ENCODE measurements at regions not wholly inside any gene's neighbourhood (a gene's known extent, or its start where the extent isn't known, plus 50 kb on each side); places are given as distances from the start of the nearest gene placed in this dataset.
A peak's percentile ranks its signal among the peaks of the same experiment; 100 is the strongest.

DNA sequence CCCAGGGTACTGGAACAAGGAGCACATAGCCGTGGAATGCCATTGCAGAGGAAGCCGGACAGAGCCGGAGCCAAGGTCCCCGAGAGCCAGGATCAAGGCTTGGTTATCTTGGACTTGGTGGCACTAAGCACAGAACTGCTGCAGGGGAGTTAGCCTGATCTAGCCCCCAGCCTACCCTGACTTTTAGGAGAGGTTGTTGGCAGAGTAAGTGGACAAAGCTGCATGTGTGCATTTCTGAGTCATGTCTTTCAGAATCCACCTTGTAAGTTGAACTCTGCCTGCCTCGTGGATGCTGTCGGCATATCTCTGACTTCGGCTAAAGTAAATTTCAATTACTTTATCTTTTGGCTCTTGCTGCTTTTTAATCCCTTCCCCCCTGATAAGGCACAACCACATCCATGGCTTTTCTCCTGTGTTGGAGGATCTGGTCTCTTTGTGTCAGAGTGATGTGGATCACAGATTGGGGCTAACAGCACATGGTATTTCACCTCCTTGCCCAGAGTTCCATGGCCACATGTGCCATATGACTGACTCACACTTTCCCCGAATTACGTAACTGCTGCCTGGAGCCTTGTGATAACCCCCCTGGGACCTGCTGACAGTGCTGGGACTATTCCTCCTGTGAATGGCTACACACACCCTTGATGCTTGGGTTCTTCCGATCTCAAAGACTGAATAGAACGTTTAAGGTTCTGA, 240.3 kb downstream of the EMP1 start:
- no peak overlapping the region for H4K91ac ChIP-seq (ENCODE audit: low read depth, low read length)

DNA sequence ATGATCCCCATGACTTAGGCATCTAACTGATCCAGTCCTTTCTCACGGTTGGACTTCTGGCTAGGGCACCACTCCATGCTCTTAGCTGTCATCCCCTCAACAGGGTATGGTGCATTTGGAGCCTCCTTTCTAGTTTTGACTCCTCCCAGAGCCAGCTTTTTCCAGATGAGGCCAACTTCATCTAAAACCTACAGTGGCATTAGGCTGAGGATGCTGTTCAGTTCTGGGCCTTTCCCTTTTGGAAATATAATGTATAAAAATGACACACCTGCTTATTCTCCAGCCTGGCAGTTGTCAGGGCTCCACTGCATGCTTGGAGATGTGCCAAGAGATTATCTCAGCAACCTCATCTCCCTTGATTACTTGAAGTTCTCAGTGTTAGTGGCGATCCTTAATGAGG, 239.7 kb downstream of the EMP1 start:
- H3K18ac ChIP-seq (ENCODE audit: low read length), result no peak overlapping the region
- no peaks in the 10 kb centered on the region for H3K79me1 ChIP-seq (ENCODE audit: low read length)
- no peak overlapping the region for H2BK120ac ChIP-seq (ENCODE audit: insufficient read depth, low read length, poor library complexity)
- no peak overlapping the region for H2AFZ ChIP-seq (ENCODE audit: insufficient read depth, low read length, poor library complexity)
- no peak overlapping the region for H3K23ac ChIP-seq (ENCODE audit: low read length)
- H4K12ac ChIP-seq (ENCODE audit: low read depth, low read length), result no peak overlapping the region
- H4K91ac ChIP-seq (ENCODE audit: low read depth, low read length), result no peak overlapping the region
- H3K4me2 ChIP-seq (ENCODE audit: low read length), result no peak overlapping the region
- H3K9me3 ChIP-seq (ENCODE audit: insufficient read depth, low read depth, low read length), result peaks cover 2% of the 10 kb centered on the region
- H3K4ac ChIP-seq (ENCODE audit: low read depth, low read length), result no peak overlapping the region
- no peak overlapping the region for H4K8ac ChIP-seq (ENCODE audit: low read depth, low read length)
- WGBS (ENCODE audit: extremely low coverage, insufficient coverage, insufficient read length), result no CpG with 5 or more reads among the region's 2 CpGs
- H3K4me3 ChIP-seq (ENCODE audit: low read depth, low read length), result no peak overlapping the region
- DNase-seq, result no peak
- no peaks in the 10 kb centered on the region for H3K4me1 ChIP-seq (ENCODE audit: control insufficient read depth in 1 of 2, insufficient read depth in 2 of 2, low read length in 2 of 2)
- no peaks in the 10 kb centered on the region for H3K79me2 ChIP-seq (ENCODE audit: control insufficient read depth, insufficient read depth, low read length, poor library complexity)
- no peak overlapping the region for H2BK12ac ChIP-seq (ENCODE audit: low read length)
- H3K9ac ChIP-seq (ENCODE audit: low read length), result no peak overlapping the region
- H2AK5ac ChIP-seq (ENCODE audit: low read length), result no peak overlapping the region
- H2BK5ac ChIP-seq (ENCODE audit: low read depth, low read length, poor library complexity), result no peak overlapping the region
- no peaks in the 10 kb centered on the region for H3K36me3 ChIP-seq (ENCODE audit: control insufficient read depth in 1 of 2, insufficient read depth in 2 of 2, low read length in 2 of 2)
- no peaks in the 10 kb centered on the region for H3K27me3 ChIP-seq (ENCODE audit: insufficient read depth, low read length)
- no peak overlapping the region for H3K27ac ChIP-seq (ENCODE audit: low read depth, low read length)
- no peak overlapping the region for H3K14ac ChIP-seq (ENCODE audit: low read length)

More for the DNA sequence above, 240.3 kb downstream of the EMP1 start:
- peaks cover 2% of the 10 kb centered on the region for H3K9me3 ChIP-seq (ENCODE audit: insufficient read depth, low read depth, low read length)
- H3K79me1 ChIP-seq (ENCODE audit: low read length), result no peaks in the 10 kb centered on the region
- H3K36me3 ChIP-seq (ENCODE audit: control insufficient read depth in 1 of 2, insufficient read depth in 2 of 2, low read length in 2 of 2), result no peaks in the 10 kb centered on the region
- H3K4me1 ChIP-seq (ENCODE audit: control insufficient read depth in 1 of 2, insufficient read depth in 2 of 2, low read length in 2 of 2), result no peaks in the 10 kb centered on the region
- no peak overlapping the region for H2AFZ ChIP-seq (ENCODE audit: insufficient read depth, low read length, poor library complexity)
- no peak overlapping the region for H2BK120ac ChIP-seq (ENCODE audit: insufficient read depth, low read length, poor library complexity)
- no peak overlapping the region for H3K4ac ChIP-seq (ENCODE audit: low read depth, low read length)
- H3K27ac ChIP-seq (ENCODE audit: low read depth, low read length), result no peak overlapping the region
- no peak overlapping the region for H4K12ac ChIP-seq (ENCODE audit: low read depth, low read length)
- no peak overlapping the region for H3K4me2 ChIP-seq (ENCODE audit: low read length)
- H3K27me3 ChIP-seq (ENCODE audit: insufficient read depth, low read length), result no peaks in the 10 kb centered on the region
- H3K23ac ChIP-seq (ENCODE audit: low read length), result no peak overlapping the region
- H3K79me2 ChIP-seq (ENCODE audit: control insufficient read depth, insufficient read depth, low read length, poor library complexity), result no peaks in the 10 kb centered on the region
- WGBS (ENCODE audit: extremely low coverage, insufficient coverage, insufficient read length), result no CpG with 5 or more reads among the region's 11 CpGs
- H4K8ac ChIP-seq (ENCODE audit: low read depth, low read length), result no peak overlapping the region
- H2BK12ac ChIP-seq (ENCODE audit: low read length), result no peak overlapping the region
- no peak overlapping the region for H3K9ac ChIP-seq (ENCODE audit: low read length)
- no peak overlapping the region for H3K18ac ChIP-seq (ENCODE audit: low read length)
- H2BK5ac ChIP-seq (ENCODE audit: low read depth, low read length, poor library complexity), result no peak overlapping the region
- no peak overlapping the region for H3K4me3 ChIP-seq (ENCODE audit: low read depth, low read length)
- peak in 1 of 2 donors; percentile 2 for DNase-seq
- no peak overlapping the region for H2AK5ac ChIP-seq (ENCODE audit: low read length)
- H3K14ac ChIP-seq (ENCODE audit: low read length), result no peak overlapping the region

DNA sequence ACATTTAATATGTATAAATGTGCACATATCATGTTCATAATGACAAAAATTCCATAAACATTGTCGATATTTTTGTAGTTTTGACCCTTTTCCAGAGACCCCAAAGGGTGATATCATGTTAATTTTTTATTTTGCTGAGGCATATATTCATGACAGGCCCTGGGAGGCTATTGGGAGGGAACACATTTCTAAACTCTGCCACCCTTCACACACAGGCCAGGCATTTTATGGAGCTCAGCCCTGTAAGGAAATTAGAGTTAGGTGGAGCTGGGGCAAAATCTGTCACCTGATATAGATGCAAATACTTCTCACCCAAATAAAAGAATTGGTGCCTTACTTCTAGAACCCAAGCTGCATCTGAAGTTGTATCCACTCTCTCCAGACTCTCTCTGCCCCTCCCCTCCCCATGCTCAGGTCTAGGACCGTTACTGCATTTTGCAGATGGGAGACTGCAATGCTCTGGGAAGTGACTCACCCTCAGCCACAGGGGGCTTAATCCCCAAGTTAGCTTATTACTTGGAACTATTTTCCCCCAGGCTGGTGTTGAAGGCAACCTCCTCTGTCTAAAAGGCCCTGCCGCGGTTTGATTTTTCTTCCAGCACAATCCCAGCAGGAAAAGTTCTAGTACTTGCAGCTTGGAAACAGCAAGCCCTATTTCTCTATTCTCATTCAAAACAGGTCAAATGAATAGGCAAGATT, 238.9 kb downstream of the EMP1 start:
- H3K27ac ChIP-seq (ENCODE audit: low read depth, low read length), result no peak overlapping the region
- H2BK120ac ChIP-seq (ENCODE audit: insufficient read depth, low read length, poor library complexity), result no peak overlapping the region
- no peaks in the 10 kb centered on the region for H3K79me1 ChIP-seq (ENCODE audit: low read length)
- H3K4me3 ChIP-seq (ENCODE audit: low read depth, low read length), result no peak overlapping the region
- no peak overlapping the region for H2AFZ ChIP-seq (ENCODE audit: insufficient read depth, low read length, poor library complexity)
- no peaks in the 10 kb centered on the region for H3K79me2 ChIP-seq (ENCODE audit: control insufficient read depth, insufficient read depth, low read length, poor library complexity)
- no peak overlapping the region for H3K4ac ChIP-seq (ENCODE audit: low read depth, low read length)
- H3K4me1 ChIP-seq (ENCODE audit: control insufficient read depth in 1 of 2, insufficient read depth in 2 of 2, low read length in 2 of 2), result no peaks in the 10 kb centered on the region
- H2BK12ac ChIP-seq (ENCODE audit: low read length), result no peak overlapping the region
- no peak overlapping the region for H3K4me2 ChIP-seq (ENCODE audit: low read length)
- DNase-seq, result no peak
- no peak overlapping the region for H4K91ac ChIP-seq (ENCODE audit: low read depth, low read length)
- no peak overlapping the region for H2AK5ac ChIP-seq (ENCODE audit: low read length)
- H3K27me3 ChIP-seq (ENCODE audit: insufficient read depth, low read length), result no peaks in the 10 kb centered on the region
- WGBS (ENCODE audit: extremely low coverage, insufficient coverage, insufficient read length), result no CpG with 5 or more reads among the region's 4 CpGs
- no peak overlapping the region for H4K12ac ChIP-seq (ENCODE audit: low read depth, low read length)
- H3K9ac ChIP-seq (ENCODE audit: low read length), result no peak overlapping the region
- H3K14ac ChIP-seq (ENCODE audit: low read length), result no peak overlapping the region
- no peak overlapping the region for H4K8ac ChIP-seq (ENCODE audit: low read depth, low read length)
- H3K18ac ChIP-seq (ENCODE audit: low read length), result no peak overlapping the region
- H3K23ac ChIP-seq (ENCODE audit: low read length), result no peak overlapping the region
- no peaks in the 10 kb centered on the region for H3K36me3 ChIP-seq (ENCODE audit: control insufficient read depth in 1 of 2, insufficient read depth in 2 of 2, low read length in 2 of 2)
- peaks cover 2% of the 10 kb centered on the region for H3K9me3 ChIP-seq (ENCODE audit: insufficient read depth, low read depth, low read length)
- no peak overlapping the region for H2BK5ac ChIP-seq (ENCODE audit: low read depth, low read length, poor library complexity)

DNA sequence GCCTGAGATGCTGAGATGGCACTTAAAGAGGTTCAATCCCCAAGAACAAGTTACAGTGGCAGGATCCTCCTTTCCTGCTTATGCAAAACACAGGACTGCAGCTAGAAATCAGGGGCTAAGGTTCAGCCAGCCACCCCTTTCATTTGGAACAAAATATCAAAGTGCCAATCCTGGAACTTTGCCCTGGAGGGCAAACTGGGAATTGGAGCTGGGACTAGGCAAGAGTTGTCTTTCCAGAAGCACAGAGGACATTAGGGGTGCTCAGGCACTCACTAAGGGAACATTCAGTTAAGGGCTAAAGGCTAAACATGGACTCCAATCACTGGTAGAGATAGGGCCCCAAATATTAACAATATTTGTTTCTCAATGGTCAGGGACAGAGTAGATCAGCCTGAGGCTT, 237.2 kb downstream of the EMP1 start:
- H3K4me2 ChIP-seq (ENCODE audit: low read length), result no peak overlapping the region
- no peaks in the 10 kb centered on the region for H3K79me2 ChIP-seq (ENCODE audit: control insufficient read depth, insufficient read depth, low read length, poor library complexity)
- no peak overlapping the region for H3K27ac ChIP-seq (ENCODE audit: low read depth, low read length)
- H3K4ac ChIP-seq (ENCODE audit: low read depth, low read length), result no peak overlapping the region
- no peaks in the 10 kb centered on the region for H3K79me1 ChIP-seq (ENCODE audit: low read length)
- no peak overlapping the region for H4K8ac ChIP-seq (ENCODE audit: low read depth, low read length)
- no peak overlapping the region for H2AK5ac ChIP-seq (ENCODE audit: low read length)
- no peak overlapping the region for H3K14ac ChIP-seq (ENCODE audit: low read length)
- no peak overlapping the region for H4K91ac ChIP-seq (ENCODE audit: low read depth, low read length)
- H2AFZ ChIP-seq (ENCODE audit: insufficient read depth, low read length, poor library complexity), result no peak overlapping the region
- no peaks in the 10 kb centered on the region for H3K4me1 ChIP-seq (ENCODE audit: control insufficient read depth in 1 of 2, insufficient read depth in 2 of 2, low read length in 2 of 2)
- no peak overlapping the region for H3K4me3 ChIP-seq (ENCODE audit: low read depth, low read length)
- no peak overlapping the region for H3K23ac ChIP-seq (ENCODE audit: low read length)
- H3K9ac ChIP-seq (ENCODE audit: low read length), result no peak overlapping the region
- no peak overlapping the region for H2BK5ac ChIP-seq (ENCODE audit: low read depth, low read length, poor library complexity)
- H2BK12ac ChIP-seq (ENCODE audit: low read length), result no peak overlapping the region
- no peaks in the 10 kb centered on the region for H3K27me3 ChIP-seq (ENCODE audit: insufficient read depth, low read length)
- no peaks in the 10 kb centered on the region for H3K36me3 ChIP-seq (ENCODE audit: control insufficient read depth in 1 of 2, insufficient read depth in 2 of 2, low read length in 2 of 2)
- H3K18ac ChIP-seq (ENCODE audit: low read length), result no peak overlapping the region
- H3K9me3 ChIP-seq (ENCODE audit: insufficient read depth, low read depth, low read length), result peaks cover 2% of the 10 kb centered on the region
- H4K12ac ChIP-seq (ENCODE audit: low read depth, low read length), result no peak overlapping the region
- H2BK120ac ChIP-seq (ENCODE audit: insufficient read depth, low read length, poor library complexity), result no peak overlapping the region
- no peak for DNase-seq
